GM18873 (cell line): ENCODE measurements at regions not wholly inside any gene's neighbourhood (a gene's known extent, or its start where the extent isn't known, plus 50 kb on each side); places are given as distances from the start of the nearest gene placed in this dataset.

ENCODE experiments used
- ATAC-seq: cut with Tn5 transposase; IDR thresholded peaks from one replicate; pipeline ENCODE4 v1.9.1; 2021; ENCODE audit warnings: mild to moderate bottlenecking, moderate library complexity, moderate number of reproducible peaks; ENCODE audit not compliant: unreplicated experiment, low FRiP score

GRCh38 chr6:51352506-51353029, 533.9 kb downstream of the TFAP2B start:
- ATAC-seq: no peak

GRCh38 chr6:51360287-51360686, 541.6 kb downstream of the TFAP2B start:
- ATAC-seq: no peak

DNA sequence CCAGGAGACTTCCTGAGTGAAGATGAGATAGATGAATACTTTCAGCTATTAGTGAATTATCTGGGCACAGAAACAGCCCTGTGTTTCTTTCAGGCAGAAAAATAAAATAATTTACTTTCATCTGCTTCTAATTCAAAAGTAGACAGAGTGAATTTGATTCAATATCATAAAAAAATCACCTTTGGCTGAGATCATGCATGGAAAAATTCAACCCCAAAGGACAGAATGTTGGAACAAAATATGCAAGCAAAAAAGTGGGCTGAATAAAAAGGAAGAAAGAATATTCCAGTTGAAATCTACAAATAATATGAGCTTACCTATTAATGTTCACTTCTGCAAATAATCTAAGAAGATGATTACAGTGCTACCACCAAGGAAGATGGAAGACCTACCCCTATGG, 546.9 kb downstream of the TFAP2B start:
- ATAC-seq: no peak

DNA sequence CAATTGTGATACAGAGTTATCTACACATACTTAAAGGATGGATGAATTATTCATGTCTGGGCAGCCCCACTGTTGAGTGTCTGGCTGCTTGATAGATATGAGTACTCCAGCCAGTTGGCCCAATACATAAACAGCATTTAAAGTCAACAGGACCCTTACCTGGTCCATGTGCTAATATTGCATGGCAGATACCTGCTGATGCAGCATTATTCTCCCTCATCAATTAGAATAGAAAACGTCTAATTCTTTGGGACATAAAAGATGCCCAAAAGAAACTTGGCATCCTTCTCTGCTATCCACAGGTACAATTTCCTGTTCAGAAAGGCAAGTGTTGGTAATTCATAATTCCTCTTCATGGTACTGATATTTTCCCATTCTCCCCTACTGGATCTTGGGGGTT, 550.8 kb downstream of the TFAP2B start:
- ATAC-seq: no peak

- no peak for ATAC-seq
Observed at GRCh38 chr6:51382847-51383246, 564.2 kb downstream of the TFAP2B start.

- ATAC-seq: no peak
Observed at GRCh38 chr6:51384736-51385135, 566.1 kb downstream of the TFAP2B start.

DNA sequence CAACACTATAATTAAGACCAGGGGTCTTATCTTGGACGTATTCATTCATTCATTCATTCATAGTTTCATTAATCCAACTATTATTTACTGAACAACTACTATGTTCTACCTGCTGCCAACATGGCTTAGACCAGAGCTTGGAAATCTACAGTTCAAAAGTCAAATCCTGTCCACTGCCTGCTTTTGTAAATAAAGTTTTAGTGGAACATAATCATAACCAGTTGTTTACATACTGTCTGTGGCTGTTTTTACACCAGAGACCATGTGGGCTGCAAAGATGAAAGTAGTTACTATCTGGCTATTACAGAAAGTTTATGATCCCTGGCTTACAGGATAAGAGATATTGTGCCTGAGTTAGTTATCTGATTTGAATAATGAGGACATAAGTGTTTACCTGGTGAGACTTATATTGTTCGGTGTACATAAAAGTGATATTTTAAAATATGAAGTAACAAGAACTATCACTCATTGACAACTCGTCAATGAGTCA, 567.7 kb downstream of the TFAP2B start:
- no peak for ATAC-seq

DNA sequence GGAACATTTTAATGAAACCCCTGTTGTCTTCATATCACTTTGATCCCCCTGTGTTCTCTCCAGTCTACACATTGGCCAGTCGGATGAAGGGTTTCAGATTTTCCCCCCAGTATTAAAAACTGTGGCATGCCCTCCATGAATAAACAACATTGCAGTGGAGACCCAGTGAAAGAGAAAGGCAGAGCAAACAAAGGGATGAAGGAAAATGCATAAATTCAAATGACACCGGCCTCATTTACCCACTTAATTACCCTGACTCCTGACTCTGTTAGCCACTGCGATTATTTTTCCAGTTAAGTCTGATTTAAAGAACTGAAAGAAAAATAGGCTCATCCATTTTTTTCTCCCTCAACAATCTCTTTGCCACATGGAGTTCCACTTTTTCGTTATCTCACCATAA, 569.2 kb downstream of the TFAP2B start:
- no peak for ATAC-seq

GRCh38 chr6:51394061-51394460, 575.4 kb downstream of the TFAP2B start:
- ATAC-seq: no peak

DNA sequence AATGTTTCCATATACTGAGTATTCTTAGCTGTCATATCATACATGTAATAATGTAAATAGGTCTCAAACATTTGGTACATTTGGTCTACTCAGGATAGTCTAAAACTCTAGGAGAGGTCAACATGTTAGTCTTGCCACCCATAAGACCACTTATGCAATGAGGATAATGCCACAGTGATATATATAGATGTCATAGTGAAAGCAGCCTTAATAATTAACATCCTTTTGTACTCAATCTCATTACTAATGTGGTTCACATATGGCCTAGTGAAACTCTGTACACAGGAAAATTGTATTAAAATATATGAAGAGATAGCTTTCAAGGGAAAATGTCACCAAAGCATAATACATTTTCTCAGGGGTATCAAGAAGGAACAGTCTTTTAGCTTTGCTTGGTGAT, 577.9 kb downstream of the TFAP2B start:
- peak; percentile 66 for ATAC-seq

GRCh38 chr6:51398064-51398705, 579.5 kb downstream of the TFAP2B start:
- ATAC-seq: peak; percentile 66

DNA sequence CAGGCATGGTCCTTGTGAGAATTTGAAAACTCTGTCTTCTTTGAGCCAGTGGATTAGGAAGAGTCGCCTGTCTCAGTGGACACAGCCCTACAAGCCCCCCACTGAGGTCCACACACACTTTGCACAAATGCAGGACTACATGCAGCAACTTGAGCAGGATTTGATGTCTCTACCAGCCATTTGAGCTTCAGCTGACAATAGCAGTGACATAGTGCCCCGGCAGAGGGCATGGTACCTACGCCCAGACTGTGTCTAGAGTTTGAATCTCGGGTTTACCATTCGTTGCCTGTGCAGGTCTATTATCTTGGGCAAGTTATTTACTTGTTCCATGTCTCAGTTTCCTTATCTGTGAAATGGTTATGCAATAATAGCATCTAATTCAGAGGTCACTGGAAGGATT, 580.1 kb downstream of the TFAP2B start:
- no peak for ATAC-seq

DNA sequence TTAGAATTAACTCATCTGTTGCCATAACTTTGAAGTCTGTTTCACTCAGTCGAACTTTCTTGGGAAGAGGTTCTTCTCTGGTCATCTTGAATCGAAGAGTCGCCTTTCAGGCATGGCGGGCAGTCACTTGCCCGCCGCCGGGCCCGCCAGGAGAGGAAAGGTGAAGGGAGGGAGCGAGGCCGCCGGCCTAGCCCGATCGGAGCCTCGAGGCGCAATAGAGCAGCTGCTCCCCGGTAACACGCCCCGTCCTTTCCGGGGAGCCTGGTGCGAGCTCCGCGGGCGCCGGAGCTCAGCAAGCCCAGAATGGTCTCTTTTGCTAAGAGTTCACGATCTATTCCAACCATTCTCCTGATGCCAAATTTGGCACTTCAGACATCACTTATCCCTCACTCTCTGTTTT, 591.8 kb downstream of the TFAP2B start:
- no peak for ATAC-seq

DNA sequence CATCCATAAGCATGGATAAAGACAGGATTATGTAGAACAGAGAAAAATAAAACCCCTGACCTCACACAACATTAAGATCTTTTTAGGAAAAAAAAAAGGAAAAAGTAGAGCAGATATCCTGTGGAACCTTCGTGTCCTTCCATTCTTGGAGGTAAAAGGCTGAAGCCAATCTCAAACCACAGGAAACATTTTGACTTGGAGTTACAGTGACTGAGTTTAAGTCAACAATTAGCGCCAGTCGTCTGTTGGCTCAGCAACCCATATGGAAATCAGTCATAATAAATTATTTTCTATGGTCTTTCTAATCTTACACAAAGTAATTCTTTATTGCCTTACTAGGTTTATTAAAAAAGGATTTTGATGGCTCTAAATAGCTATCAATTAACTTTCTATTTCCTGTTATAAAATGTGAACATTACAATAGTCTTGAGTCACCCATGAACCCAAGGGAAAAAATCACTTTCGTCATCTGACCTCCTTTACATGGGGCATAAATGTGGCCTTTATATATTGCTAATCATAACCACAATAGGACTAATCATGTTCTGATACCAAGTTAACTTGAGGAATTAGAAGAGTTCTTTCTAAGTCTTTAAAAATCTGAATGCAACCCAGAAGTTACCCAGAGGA, 592.9 kb downstream of the TFAP2B start:
- ATAC-seq: no peak

GRCh38 chr6:51414361-51414760, 595.7 kb downstream of the TFAP2B start:
- ATAC-seq: no peak

GRCh38 chr6:51415501-51415900, 596.8 kb downstream of the TFAP2B start:
- ATAC-seq: no peak

DNA sequence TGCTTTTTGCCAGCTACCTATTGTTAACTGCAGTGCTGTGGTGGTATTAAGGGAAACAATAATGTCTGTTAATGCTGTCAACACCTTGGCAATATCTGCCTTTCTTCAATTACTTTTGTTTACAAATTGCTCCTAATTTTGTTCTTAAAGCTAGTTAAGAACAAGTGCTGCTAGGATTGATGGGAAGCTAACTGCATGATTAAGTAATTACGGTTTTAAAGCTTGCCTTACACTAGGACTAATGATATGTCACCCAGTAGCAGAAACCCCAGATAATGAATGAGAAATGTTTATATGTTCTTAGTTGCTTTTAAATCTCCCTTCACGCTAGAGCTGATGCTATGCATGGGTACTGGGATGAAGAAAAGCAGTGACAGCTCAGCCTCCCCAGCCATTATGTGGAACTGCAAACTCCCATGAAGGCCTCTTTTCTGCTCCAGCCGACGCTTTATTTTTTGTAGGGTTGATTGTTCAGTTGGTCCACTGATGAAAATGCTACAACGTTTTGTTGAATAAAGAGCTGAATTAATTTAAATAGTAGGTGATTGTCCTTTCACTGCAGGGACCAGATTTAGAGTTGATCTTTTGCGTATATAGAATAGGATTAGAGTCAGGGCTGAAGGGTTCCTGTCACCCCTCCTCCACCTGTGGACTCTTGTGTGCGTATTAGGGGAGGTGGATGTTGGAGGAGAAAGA, 610.5 kb downstream of the TFAP2B start:
- no peak for ATAC-seq

DNA sequence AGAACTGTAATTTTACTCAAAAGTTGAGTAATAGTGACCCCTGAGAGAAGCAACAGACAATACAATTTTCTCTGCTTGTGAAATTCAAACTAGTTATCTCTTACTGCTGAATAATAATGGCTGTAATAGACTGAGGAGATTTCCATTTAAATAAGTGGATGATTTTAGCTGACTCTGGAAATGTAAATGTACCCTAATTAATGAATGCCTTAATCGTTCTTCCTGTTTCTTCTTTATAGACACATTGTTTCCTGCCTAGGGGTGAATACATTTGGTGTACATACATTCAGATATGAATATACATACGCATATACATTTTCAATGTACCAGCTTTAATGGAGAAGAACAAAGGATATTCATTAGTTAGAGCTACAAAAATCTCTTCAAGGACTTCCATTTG, 611.9 kb downstream of the TFAP2B start:
- no peak for ATAC-seq

GRCh38 chr6:51432481-51432880, 613.8 kb downstream of the TFAP2B start:
- no peak for ATAC-seq

DNA sequence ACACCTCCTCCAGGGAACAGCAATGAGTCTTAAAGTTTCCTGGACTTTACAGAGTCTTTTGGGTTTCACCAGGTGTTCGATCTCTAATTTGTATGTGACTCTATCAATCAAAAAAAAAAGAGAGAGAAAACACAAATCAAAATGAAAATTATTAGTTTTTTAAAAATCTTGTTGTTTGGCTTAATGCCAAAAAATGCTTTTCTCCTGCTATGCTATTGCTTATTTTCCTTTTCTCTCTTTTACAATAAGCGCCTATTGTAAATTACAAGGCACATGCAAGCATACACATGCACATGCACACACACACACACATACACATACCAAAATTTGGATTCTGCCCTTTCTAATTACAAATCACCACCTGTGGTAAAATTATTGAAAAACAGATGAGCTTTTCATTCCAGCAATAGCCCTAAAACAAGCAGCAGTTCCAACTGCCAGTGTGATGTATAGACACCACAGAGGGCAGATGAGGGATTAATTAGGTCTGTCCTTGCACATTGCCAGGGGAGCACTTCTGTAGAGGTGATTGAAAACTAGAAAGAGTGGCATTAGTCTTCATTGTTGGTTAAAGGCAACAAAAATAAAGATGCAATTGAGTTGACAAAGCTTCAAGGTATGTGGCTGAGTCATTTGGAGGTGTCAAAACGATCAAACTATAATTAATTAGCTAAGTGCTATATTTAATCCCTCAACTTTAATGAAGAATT, 631.7 kb downstream of the TFAP2B start:
- no peak for ATAC-seq

DNA sequence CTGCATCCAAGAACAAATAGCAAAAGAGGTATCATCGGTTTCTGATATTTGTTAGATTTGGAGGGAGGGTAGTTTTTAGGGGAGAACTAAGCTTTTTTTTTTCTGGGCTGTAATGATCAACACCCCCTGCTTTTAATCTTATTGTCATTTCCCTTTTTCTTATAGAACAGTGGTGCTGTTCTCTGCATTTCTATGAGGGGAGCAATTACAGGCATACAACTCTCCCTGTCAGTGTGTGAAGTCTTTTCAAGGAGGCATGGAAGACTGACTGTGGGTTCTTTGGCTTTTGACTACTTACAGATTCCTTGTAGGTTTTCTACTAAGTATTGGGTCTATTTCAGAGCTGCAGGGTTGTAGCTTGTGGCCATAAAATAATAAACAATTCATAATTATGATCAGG, 632.3 kb downstream of the TFAP2B start:
- ATAC-seq: no peak
